ENCODE measurements at regions not wholly inside any gene's neighbourhood (a gene's known extent, or its start where the extent isn't known, plus 50 kb on each side); places are given as distances from the start of the nearest gene placed in this dataset.

DNA sequence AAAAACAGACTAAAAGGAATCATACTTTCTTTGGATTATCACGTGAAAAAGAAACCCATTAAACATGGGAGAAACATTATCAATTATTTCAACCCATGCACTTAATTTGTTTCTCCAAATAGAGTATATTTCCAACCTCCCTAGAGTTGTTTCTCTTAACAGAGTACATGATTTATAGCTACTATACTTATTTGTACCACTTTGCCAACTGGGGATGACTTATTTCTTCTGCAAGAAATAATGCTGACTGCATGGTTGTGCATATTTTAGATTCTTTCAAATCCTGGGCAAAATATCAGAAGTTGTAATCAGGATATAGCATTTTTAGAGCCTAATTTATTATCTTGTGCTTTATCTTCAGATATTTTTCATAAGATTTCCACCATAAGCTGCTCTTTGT is 629.1 kb upstream of the EYS start:
- TF ChIP-seq, protein P1, sequence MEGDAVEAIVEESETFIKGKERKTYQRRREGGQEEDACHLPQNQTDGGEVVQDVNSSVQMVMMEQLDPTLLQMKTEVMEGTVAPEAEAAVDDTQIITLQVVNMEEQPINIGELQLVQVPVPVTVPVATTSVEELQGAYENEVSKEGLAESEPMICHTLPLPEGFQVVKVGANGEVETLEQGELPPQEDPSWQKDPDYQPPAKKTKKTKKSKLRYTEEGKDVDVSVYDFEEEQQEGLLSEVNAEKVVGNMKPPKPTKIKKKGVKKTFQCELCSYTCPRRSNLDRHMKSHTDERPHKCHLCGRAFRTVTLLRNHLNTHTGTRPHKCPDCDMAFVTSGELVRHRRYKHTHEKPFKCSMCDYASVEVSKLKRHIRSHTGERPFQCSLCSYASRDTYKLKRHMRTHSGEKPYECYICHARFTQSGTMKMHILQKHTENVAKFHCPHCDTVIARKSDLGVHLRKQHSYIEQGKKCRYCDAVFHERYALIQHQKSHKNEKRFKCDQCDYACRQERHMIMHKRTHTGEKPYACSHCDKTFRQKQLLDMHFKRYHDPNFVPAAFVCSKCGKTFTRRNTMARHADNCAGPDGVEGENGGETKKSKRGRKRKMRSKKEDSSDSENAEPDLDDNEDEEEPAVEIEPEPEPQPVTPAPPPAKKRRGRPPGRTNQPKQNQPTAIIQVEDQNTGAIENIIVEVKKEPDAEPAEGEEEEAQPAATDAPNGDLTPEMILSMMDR (IDR thresholded peaks at IDR 0.05; ENCODE audit: low read depth, low read length), result no peak
- TF ChIP-seq EZH2phosphoT487 (IDR thresholded peaks at IDR 0.05; ENCODE audit: low read depth), result no peak
